ENCODE measurements at regions not wholly inside any gene's neighbourhood (a gene's known extent, or its start where the extent isn't known, plus 50 kb on each side); places are given as distances from the start of the nearest gene placed in this dataset.

- no peak for ATAC-seq
- no peaks in the 10 kb centered on the region for H3K9me3 ChIP-seq
- intact Hi-C loops (cut with DNase I, micrococcal nuclease) = no loop called here
- no peaks in the 10 kb centered on the region for H3K4me1 ChIP-seq (ENCODE audit: low read depth)
- H3K36me3 ChIP-seq (ENCODE audit: low read depth) = no peaks in the 10 kb centered on the region
- no peak overlapping the region for H3K4me3 ChIP-seq
- no peak for DNase-seq
- TF ChIP-seq CTCF (IDR thresholded peaks at IDR 0.05) = no peak
Observed at GRCh38 chr15:55005679-55006078, 191.1 kb downstream of the RSL24D1 start.

GRCh38 chr15:55003965-55004873 is 192.5 kb downstream of the RSL24D1 start:
- no peaks in the 10 kb centered on the region for H3K4me1 ChIP-seq (ENCODE audit: low read depth)
- no peak overlapping the region for H3K4me3 ChIP-seq
- TF ChIP-seq CTCF (IDR thresholded peaks at IDR 0.05) = no peak
- H3K9me3 ChIP-seq = no peaks in the 10 kb centered on the region
- H3K36me3 ChIP-seq (ENCODE audit: low read depth) = no peaks in the 10 kb centered on the region
- intact Hi-C loops (cut with DNase I, micrococcal nuclease) = no loop called here
- no peak for DNase-seq
- ATAC-seq = no peak

- DNase-seq (no peak), ATAC-seq (no peak)
- no peaks in the 10 kb centered on the region for H3K9me3 ChIP-seq
- no peaks in the 10 kb centered on the region for H3K4me1 ChIP-seq (ENCODE audit: low read depth)
- intact Hi-C loops (cut with DNase I, micrococcal nuclease) = no loop called here
- H3K4me3 ChIP-seq = no peak overlapping the region
- no peaks in the 10 kb centered on the region for H3K36me3 ChIP-seq (ENCODE audit: low read depth)
- no peak for TF ChIP-seq CTCF (IDR thresholded peaks at IDR 0.05)
Observed at GRCh38 chr15:54998661-54999060, 198.1 kb downstream of the RSL24D1 start.

GRCh38 chr15:54990793-54991192 is 205.9 kb downstream of the RSL24D1 start:
- no peak for TF ChIP-seq CTCF (IDR thresholded peaks at IDR 0.05)
- ATAC-seq = no peak
- intact Hi-C loops (cut with DNase I, micrococcal nuclease) = no loop called here
- Histone ChIP-seq H3K9me3 (peaks cover 25% of the 10 kb centered on the region), H3K36me3 (ENCODE audit: low read depth) (no peaks in the 10 kb centered on the region), H3K4me3 (no peak overlapping the region), H3K4me1 (ENCODE audit: low read depth) (no peaks in the 10 kb centered on the region)
- DNase-seq = no peak

- intact Hi-C loops (cut with DNase I, micrococcal nuclease) = no loop called here
- ATAC-seq = no peak
Observed at GRCh38 chr15:54987881-54988280, 208.9 kb downstream of the RSL24D1 start.

More at GRCh38 chr15:54987881-54988280, 208.9 kb downstream of the RSL24D1 start:
- no peaks in the 10 kb centered on the region for H3K4me1 ChIP-seq (ENCODE audit: low read depth)
- H3K9me3 ChIP-seq = peaks cover 25% of the 10 kb centered on the region
- no peaks in the 10 kb centered on the region for H3K36me3 ChIP-seq (ENCODE audit: low read depth)
- H3K4me3 ChIP-seq = no peak overlapping the region
- no peak for TF ChIP-seq CTCF (IDR thresholded peaks at IDR 0.05)
- DNase-seq = no peak
